CD8-positive, alpha-beta memory T cell (primary cell): ENCODE measurements at regions not wholly inside any gene's neighbourhood (a gene's known extent, or its start where the extent isn't known, plus 50 kb on each side); places are given as distances from the start of the nearest gene placed in this dataset.
A peak's percentile ranks its signal among the peaks of the same experiment; 100 is the strongest.

Experiments used
- CTCF ChIA-PET: fragments of 350-600 bp; sonication (Branson Sonifier 250); formaldehyde crosslinking; loops from one replicate; lab custom pipeline; 2021; ENCODE audit warnings: antibody characterized with exemption; lab: Charles Lee
- POLR2A ChIA-PET: fragments of 350-600 bp; sonication (Branson Sonifier 250); formaldehyde crosslinking; loops from one replicate; lab custom pipeline; 2021; ENCODE audit warnings: antibody characterized with exemption; lab: Charles Lee
- DNase-seq, 5 donors: peaks; one replicate each; pipeline versions ENCODE4 v3.0.0 to v3.0.0-alpha.2; 2020 to 2022; ENCODE audit warnings: mixed read lengths in 1 of 5
- H3K27ac ChIP-seq: one replicate; pipeline ENCODE4 v1.7.0; 2013; ENCODE audit warnings: low read depth, mild to moderate bottlenecking, low read length, moderate library complexity
- H3K27me3 ChIP-seq: 2 replicates; pipeline ENCODE4 v1.7.0; 2013; ENCODE audit warnings: low read length, mild to moderate bottlenecking; ENCODE audit not compliant: insufficient read depth, poor library complexity, severe bottlenecking
- H3K36me3 ChIP-seq: 2 replicates; pipeline ENCODE4 v1.7.0; 2013; ENCODE audit warnings: mild to moderate bottlenecking, low read length, moderate library complexity; ENCODE audit not compliant: insufficient read depth
- H3K4me1 ChIP-seq: 2 replicates; pipeline ENCODE4 v1.7.0; 2013; ENCODE audit warnings: mild to moderate bottlenecking, low read length, moderate library complexity; ENCODE audit not compliant: insufficient read depth
- H3K4me3 ChIP-seq: 2 replicates; pipeline ENCODE4 v1.7.0; 2013; ENCODE audit warnings: mild to moderate bottlenecking, low read length
- H3K9me3 ChIP-seq: 2 replicates; pipeline ENCODE4 v1.7.0; 2013; ENCODE audit warnings: mild to moderate bottlenecking, low read length
- H3K27ac Mint-ChIP-seq, 8 donors: one replicate each; pipeline ENCODE4 v1.8.0; 2020 to 2021; ENCODE audit warnings: mixed read lengths in 8 of 8, mild to moderate bottlenecking in 6 of 8, inconsistent platforms in 3 of 8, moderate library complexity in 3 of 8
- H3K27me3 Mint-ChIP-seq, 2 donors: one replicate each; pipeline ENCODE4 v1.8.0; 2020 to 2021; ENCODE audit warnings: mixed read lengths in 2 of 2, mild to moderate bottlenecking in 1 of 2, moderate library complexity in 1 of 2
- H3K36me3 Mint-ChIP-seq, 3 donors: one replicate each; pipeline ENCODE4 v1.8.0; 2020 to 2021; ENCODE audit warnings: mixed read lengths in 3 of 3, inconsistent platforms in 1 of 3, mild to moderate bottlenecking in 1 of 3
- H3K4me1 Mint-ChIP-seq, 3 donors: one replicate each; pipeline ENCODE4 v1.8.0; 2020 to 2021; ENCODE audit warnings: mixed read lengths in 3 of 3, inconsistent platforms in 1 of 3, mild to moderate bottlenecking in 1 of 3
- H3K4me3 Mint-ChIP-seq, 7 donors: one replicate each; pipeline ENCODE4 v1.8.0; 2020 to 2021; ENCODE audit warnings: mixed read lengths in 7 of 7, mild to moderate bottlenecking in 6 of 7, moderate library complexity in 4 of 7, inconsistent platforms in 2 of 7
- H3K9me3 Mint-ChIP-seq, 5 donors: one replicate each; pipeline ENCODE4 v1.8.0; 2020 to 2022; ENCODE audit warnings: mixed read lengths in 5 of 5, mild to moderate bottlenecking in 3 of 5, moderate library complexity in 2 of 5, inconsistent platforms in 1 of 5

DNA sequence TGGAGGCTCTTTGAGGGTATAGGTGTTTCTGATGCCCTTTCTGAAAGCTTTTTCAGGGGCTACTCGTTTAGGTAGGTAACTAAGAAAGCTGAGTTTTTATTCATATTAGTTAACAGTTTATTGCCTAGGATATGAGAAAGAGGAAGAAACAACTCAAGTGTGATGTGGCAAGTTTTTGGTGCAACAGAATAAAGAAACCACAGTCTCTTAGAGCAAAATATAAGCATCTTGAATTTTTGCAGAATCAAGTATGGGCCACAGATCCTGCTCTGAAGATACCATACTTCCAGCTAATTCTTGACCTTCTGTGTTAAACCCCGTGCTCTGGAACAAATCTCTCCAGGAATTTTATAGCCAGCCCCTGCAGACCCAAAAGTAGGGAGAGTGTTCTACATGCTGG is 147.7 kb upstream of the SLC1A4 start:
- POLR2A ChIA-PET, result no interaction called here
- CTCF ChIA-PET, result interaction anchor here (1.2 kb wide), 1 partner anchor 354 kb away, joined by 3 read pairs; no protein-coding TSS in a partner anchor
- H3K27ac Mint-ChIP-seq, result no peak overlapping the region

DNA sequence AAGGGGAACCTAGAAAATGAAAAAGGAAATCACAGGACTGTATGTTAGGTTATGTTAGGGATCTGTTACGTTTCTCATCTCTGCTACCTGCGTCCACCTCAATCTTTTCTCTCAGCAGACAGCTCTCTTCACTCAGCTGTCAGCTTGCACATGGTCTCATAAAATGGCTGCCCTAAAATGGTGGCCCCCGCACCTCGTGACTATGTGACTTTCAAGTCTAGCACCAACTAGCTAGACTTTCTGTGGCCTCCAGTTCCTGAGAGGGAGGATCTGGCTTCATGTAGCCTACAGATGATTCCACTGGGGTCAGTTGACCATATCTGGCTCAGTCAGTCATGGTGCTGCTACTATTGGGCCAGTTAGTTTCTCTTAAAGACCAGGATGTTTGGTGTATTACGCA is 147.2 kb upstream of the SLC1A4 start:
- no peak for DNase-seq
- H3K9me3 Mint-ChIP-seq, result no peaks in the 10 kb centered on the region
- Histone ChIP-seq H3K27ac (no peak overlapping the region), H3K4me1 (no peaks in the 10 kb centered on the region), H3K9me3 (no peaks in the 10 kb centered on the region), H3K4me3 (no peak overlapping the region), H3K27me3 (no peaks in the 10 kb centered on the region), H3K36me3 (no peaks in the 10 kb centered on the region)
- no peaks in the 10 kb centered on the region for H3K27me3 Mint-ChIP-seq
- H3K27ac Mint-ChIP-seq, result peak overlapping the region in 2 of 8 donors; percentile 12 to 81
- ChIA-PET POLR2A (no interaction called here), CTCF (interaction anchor here (1.2 kb wide), 1 partner anchor 354 kb away, joined by 3 read pairs; no protein-coding TSS in a partner anchor)
- no peak overlapping the region for H3K4me3 Mint-ChIP-seq
- peaks cover 0 to 2% (median 0%) of the 10 kb centered on the region in 3 donors for H3K36me3 Mint-ChIP-seq
- H3K4me1 Mint-ChIP-seq, result peaks cover 0 to 5% (median 0%) of the 10 kb centered on the region in 3 donors

More for the DNA sequence above, 147.7 kb upstream of the SLC1A4 start:
- H3K27ac ChIP-seq, result no peak overlapping the region
- no peak overlapping the region for H3K4me3 ChIP-seq
- Mint-ChIP-seq H3K9me3 (no peaks in the 10 kb centered on the region), H3K4me1 (peaks cover 0 to 5% (median 0%) of the 10 kb centered on the region in 3 donors), H3K36me3 (peaks cover 0 to 2% (median 0%) of the 10 kb centered on the region in 3 donors), H3K27me3 (no peaks in the 10 kb centered on the region), H3K4me3 (no peak overlapping the region)
- H3K27me3 ChIP-seq, result no peaks in the 10 kb centered on the region
- H3K4me1 ChIP-seq, result no peaks in the 10 kb centered on the region
- DNase-seq, result no peak
- no peaks in the 10 kb centered on the region for H3K9me3 ChIP-seq
- no peaks in the 10 kb centered on the region for H3K36me3 ChIP-seq

DNA sequence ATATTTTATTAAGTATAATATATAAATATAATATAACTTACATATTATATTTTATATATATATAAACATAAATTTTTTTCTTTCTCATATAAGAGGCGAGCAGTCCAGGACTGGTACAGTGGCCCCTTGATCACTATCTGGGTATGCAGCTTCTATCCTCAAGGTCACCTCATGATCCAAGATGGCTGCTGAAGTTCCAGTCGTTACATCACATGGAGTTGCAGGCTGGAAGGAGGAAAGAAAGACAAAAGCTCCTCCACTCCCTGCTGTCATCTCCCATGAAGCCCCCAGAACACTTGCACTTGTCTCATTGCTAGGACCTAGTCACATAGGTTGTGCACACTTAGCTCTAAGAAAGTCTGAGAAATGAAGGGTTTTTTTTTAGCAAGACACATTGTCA is 145.1 kb upstream of the SLC1A4 start:
- POLR2A ChIA-PET, result no interaction called here
- Histone ChIP-seq H3K4me3 (no peak overlapping the region), H3K27ac (no peak overlapping the region), H3K36me3 (no peaks in the 10 kb centered on the region), H3K4me1 (no peaks in the 10 kb centered on the region), H3K27me3 (no peaks in the 10 kb centered on the region), H3K9me3 (no peaks in the 10 kb centered on the region)
- peaks cover 0 to 2% (median 0%) of the 10 kb centered on the region in 3 donors for H3K36me3 Mint-ChIP-seq
- H3K27me3 Mint-ChIP-seq, result no peaks in the 10 kb centered on the region
- DNase-seq, result no peak
- no peak overlapping the region for H3K4me3 Mint-ChIP-seq
- no peaks in the 10 kb centered on the region for H3K9me3 Mint-ChIP-seq
- H3K27ac Mint-ChIP-seq, result no peak overlapping the region
- CTCF ChIA-PET, result interaction anchor here (1.1 kb wide), 1 partner anchor 12 kb away, joined by 3 read pairs; no protein-coding TSS in a partner anchor
- H3K4me1 Mint-ChIP-seq, result peaks cover 0 to 5% (median 0%) of the 10 kb centered on the region in 3 donors

DNA sequence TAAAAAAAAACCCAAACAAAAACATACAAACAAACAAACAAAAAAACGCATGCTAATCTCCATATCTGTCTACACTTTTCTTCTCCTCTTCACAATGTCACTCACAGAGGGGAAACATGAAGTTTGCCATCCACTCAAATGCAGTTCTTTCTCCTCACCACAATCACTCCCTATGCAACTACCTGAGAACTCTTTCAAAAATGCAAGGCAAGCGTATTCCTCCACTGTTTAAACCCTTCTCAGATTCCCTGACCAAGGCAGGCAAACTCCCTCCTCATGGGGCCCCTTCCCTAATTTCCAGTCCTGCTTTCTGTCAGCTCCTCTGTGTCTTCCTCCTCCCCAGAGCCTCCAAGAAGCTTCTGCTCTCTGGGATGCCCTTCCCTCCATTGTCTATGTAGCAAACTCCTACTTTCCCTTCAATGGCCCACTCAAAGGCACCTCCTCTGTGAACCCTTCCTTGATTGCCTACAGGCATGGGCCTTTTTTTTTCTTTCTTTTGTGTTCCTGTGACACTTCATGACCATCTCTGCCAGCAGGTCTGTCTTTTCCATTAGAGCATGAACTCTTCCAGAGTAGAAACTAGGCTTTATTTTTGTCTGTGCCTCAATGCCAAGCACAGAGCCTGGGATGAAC is 143.8 kb upstream of the SLC1A4 start:
- H3K4me3 Mint-ChIP-seq, result no peak overlapping the region
- no peaks in the 10 kb centered on the region for H3K9me3 Mint-ChIP-seq
- H3K4me1 Mint-ChIP-seq, result no peaks in the 10 kb centered on the region
- no peak for DNase-seq
- H3K9me3 ChIP-seq, result no peaks in the 10 kb centered on the region
- peaks cover 0 to 2% (median 0%) of the 10 kb centered on the region in 3 donors for H3K36me3 Mint-ChIP-seq
- no peak overlapping the region for H3K27ac ChIP-seq
- H3K4me1 ChIP-seq, result no peaks in the 10 kb centered on the region
- H3K27me3 ChIP-seq, result no peaks in the 10 kb centered on the region
- CTCF ChIA-PET, result interaction anchor here (0.9 to 1.3 kb wide), 2 partner anchors 13 to 199 kb away, joined by 3 read pairs; no protein-coding TSS in a partner anchor
- no peak overlapping the region for H3K4me3 ChIP-seq
- no peak overlapping the region for H3K27ac Mint-ChIP-seq
- H3K27me3 Mint-ChIP-seq, result no peaks in the 10 kb centered on the region
- POLR2A ChIA-PET, result no interaction called here
- H3K36me3 ChIP-seq, result no peaks in the 10 kb centered on the region

DNA sequence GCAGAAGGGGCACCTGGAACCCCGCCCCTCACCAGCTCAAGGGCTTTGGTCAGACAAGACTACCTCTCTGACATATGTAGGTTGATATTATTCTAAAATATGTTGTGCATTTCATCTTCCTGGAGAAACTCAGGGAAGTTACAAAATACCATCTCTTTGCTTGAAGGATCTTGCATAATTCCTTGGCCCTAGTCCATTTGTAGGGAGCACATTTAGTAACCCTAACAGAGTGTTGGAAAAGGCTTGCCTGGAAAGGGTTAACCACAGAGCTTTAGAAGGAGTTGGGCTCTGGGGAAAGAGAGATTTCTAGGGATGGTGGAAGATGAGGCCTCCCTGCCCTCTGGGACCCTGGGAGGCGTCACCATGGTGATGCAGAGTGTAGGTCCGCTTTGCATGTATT is 143.0 kb upstream of the SLC1A4 start:
- Mint-ChIP-seq H3K4me1 (no peaks in the 10 kb centered on the region), H3K9me3 (no peaks in the 10 kb centered on the region), H3K36me3 (peaks cover 0 to 2% (median 0%) of the 10 kb centered on the region in 3 donors), H3K4me3 (no peak overlapping the region), H3K27me3 (no peaks in the 10 kb centered on the region), H3K27ac (no peak overlapping the region)
- DNase-seq, result no peak
- Histone ChIP-seq H3K9me3 (no peaks in the 10 kb centered on the region), H3K4me1 (no peaks in the 10 kb centered on the region), H3K27ac (no peak overlapping the region), H3K4me3 (no peak overlapping the region), H3K27me3 (no peaks in the 10 kb centered on the region), H3K36me3 (no peaks in the 10 kb centered on the region)
- CTCF ChIA-PET, result interaction anchor here (0.9 to 1.3 kb wide), 2 partner anchors 14 to 200 kb away, joined by 3 read pairs; no protein-coding TSS in a partner anchor
- POLR2A ChIA-PET, result no interaction called here

DNA sequence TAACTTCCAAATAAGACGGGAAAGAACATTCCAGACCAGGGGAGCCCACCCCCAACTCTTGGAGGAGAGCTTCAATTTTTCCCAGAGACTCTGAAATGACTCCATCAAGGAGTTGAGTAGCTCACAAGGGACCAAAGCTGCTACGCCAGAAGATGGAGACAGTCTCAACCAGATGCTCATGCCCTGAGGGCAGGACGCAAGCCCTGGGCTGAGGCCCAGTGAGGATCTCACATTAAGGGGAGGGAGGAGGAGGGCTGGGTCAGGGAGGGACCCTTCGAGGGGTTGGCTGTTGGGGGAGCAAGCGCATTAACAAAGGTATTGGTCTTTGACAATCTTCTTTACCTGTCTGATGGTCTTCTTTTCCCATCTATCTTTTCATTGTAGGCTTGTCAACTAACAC is 141.3 kb upstream of the SLC1A4 start:
- ChIA-PET POLR2A (no interaction called here), CTCF (no interaction called here)
- H3K4me1 Mint-ChIP-seq, result no peaks in the 10 kb centered on the region
- Histone ChIP-seq H3K4me3 (no peak overlapping the region), H3K4me1 (no peaks in the 10 kb centered on the region), H3K27me3 (no peaks in the 10 kb centered on the region), H3K36me3 (no peaks in the 10 kb centered on the region), H3K9me3 (no peaks in the 10 kb centered on the region), H3K27ac (no peak overlapping the region)
- H3K36me3 Mint-ChIP-seq, result peaks cover 0 to 2% (median 0%) of the 10 kb centered on the region in 3 donors
- H3K27ac Mint-ChIP-seq, result peak overlapping the region in 1 of 8 donors; percentile 15
- DNase-seq, result no peak
- H3K4me3 Mint-ChIP-seq, result no peak overlapping the region
- peaks cover 0 to 4% of the 10 kb centered on the region in 2 donors for H3K27me3 Mint-ChIP-seq
- H3K9me3 Mint-ChIP-seq, result no peaks in the 10 kb centered on the region

DNA sequence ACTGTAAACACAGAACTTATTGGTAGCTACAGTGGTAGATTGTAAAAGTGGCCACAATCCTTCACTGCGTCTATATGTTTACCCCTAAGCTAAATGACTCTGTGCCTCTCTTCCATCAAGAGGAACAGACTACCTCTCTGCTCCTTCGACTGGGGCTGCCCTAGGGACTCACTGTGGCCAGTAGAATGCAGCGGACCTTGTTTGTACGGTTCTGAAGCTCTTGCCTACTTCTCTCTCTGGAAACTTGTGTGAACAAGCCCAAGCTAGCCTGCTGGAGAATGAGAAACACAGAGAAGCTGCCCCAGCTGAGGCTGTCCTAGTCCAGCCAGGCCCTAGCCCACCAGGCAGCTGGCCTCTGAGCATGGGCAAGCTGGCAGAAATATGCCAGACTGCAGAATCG is 140.8 kb upstream of the SLC1A4 start:
- ChIA-PET CTCF (interaction anchor here (1.0 to 1.5 kb wide), 3 partner anchors 13 to 262 kb away, joined by 3 to 4 read pairs (median 3); no protein-coding TSS in a partner anchor), POLR2A (no interaction called here)
- Histone ChIP-seq H3K27me3 (no peaks in the 10 kb centered on the region), H3K9me3 (no peaks in the 10 kb centered on the region), H3K4me3 (no peak overlapping the region), H3K4me1 (no peaks in the 10 kb centered on the region), H3K27ac (no peak overlapping the region), H3K36me3 (no peaks in the 10 kb centered on the region)
- Mint-ChIP-seq H3K27ac (no peak overlapping the region), H3K27me3 (peaks cover 2 to 7% of the 10 kb centered on the region in 2 donors), H3K9me3 (no peaks in the 10 kb centered on the region), H3K4me3 (no peak overlapping the region), H3K4me1 (no peaks in the 10 kb centered on the region), H3K36me3 (peaks cover 0 to 2% (median 0%) of the 10 kb centered on the region in 3 donors)
- no peak for DNase-seq

DNA sequence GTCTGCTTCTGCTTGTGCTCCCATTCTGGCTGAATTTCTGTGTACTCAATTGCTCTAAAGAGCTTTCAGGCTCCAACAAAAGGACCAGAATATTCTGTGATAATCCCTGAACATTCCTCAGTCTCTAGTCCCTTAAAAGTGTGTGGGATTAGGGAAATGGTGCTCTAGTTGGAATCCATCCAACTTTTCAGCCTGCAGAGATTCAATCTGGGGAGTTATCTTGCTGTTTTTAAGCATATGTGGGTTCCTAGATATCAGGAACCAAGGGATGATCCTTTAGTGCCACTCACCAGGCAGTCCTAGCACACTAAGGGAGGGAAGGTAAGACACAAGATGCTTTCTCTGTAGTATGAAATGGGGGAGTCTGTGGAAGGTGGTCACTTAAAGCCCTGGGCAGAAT is 140.3 kb upstream of the SLC1A4 start:
- Mint-ChIP-seq H3K36me3 (peaks cover 0 to 2% (median 0%) of the 10 kb centered on the region in 3 donors), H3K27ac (no peak overlapping the region), H3K4me3 (no peak overlapping the region), H3K27me3 (peaks cover 2 to 10% of the 10 kb centered on the region in 2 donors), H3K4me1 (no peaks in the 10 kb centered on the region), H3K9me3 (no peaks in the 10 kb centered on the region)
- ChIA-PET CTCF (interaction anchor here (1.0 to 1.5 kb wide), 3 partner anchors 14 to 263 kb away, joined by 3 to 4 read pairs (median 3); no protein-coding TSS in a partner anchor), POLR2A (no interaction called here)
- no peaks in the 10 kb centered on the region for H3K27me3 ChIP-seq
- H3K36me3 ChIP-seq, result no peaks in the 10 kb centered on the region
- H3K9me3 ChIP-seq, result no peaks in the 10 kb centered on the region
- DNase-seq, result no peak
- no peak overlapping the region for H3K27ac ChIP-seq
- no peaks in the 10 kb centered on the region for H3K4me1 ChIP-seq
- H3K4me3 ChIP-seq, result no peak overlapping the region
